HFF-Myc (cell line): ENCODE measurements at regions not wholly inside any gene's neighbourhood (a gene's known extent, or its start where the extent isn't known, plus 50 kb on each side); places are given as distances from the start of the nearest gene placed in this dataset.

ENCODE experiments used
- DNase-seq: peaks from one replicate; pipeline ENCODE4 v3.0.0-alpha.2; 2011; ENCODE audit warnings: low read depth; ENCODE audit errors: extremely low read depth
- H3K4me3 ChIP-seq: replicated peaks from 2 replicates; pipeline ENCODE4 v1.5.1; 2011; ENCODE audit warnings: low read depth, mild to moderate bottlenecking, control low read depth, low read length
- CTCF ChIP-seq: IDR thresholded peaks from 2 replicates; pipeline ENCODE4 v1.5.1; 2012; ENCODE audit warnings: mild to moderate bottlenecking, low read depth, low read length, control low read depth; ENCODE audit errors: missing control alignments

GRCh38 chr1:192081359-192081758 lies 76.9 kb upstream of the RGS18 start:
- TF ChIP-seq CTCF: no peak
- no peak for DNase-seq
- H3K4me3 ChIP-seq: no peak overlapping the region

DNA sequence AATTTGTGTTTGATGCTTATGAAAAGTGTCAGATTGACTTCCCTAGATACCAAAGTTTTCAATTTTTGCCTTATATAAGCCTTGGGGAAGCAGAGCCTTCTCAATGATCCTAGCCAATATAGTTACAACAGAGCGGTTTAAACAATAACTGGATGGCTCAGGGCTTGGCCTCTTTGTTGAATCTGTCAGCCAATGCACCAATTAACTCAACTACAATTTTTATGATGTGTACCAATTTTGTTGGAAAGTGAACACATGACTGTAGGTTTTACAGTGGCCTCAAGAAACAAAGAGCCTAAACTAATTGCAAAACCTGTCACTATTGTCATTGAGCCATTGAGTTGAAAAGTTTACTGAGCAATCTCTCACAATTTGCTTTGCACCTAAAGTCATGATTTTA lies 71.6 kb upstream of the RGS18 start:
- H3K4me3 ChIP-seq: no peak overlapping the region
- no peak for TF ChIP-seq CTCF
- no peak for DNase-seq

GRCh38 chr1:192087334-192087733 lies 70.9 kb upstream of the RGS18 start:
- DNase-seq: no peak
- no peak overlapping the region for H3K4me3 ChIP-seq
- no peak for TF ChIP-seq CTCF

- no peak for TF ChIP-seq CTCF
- DNase-seq: no peak
- H3K4me3 ChIP-seq: no peak overlapping the region
Measured at GRCh38 chr1:192088496-192088895, 69.8 kb upstream of the RGS18 start.

GRCh38 chr1:192098001-192098400 lies 60.3 kb upstream of the RGS18 start:
- no peak overlapping the region for H3K4me3 ChIP-seq
- DNase-seq: no peak
- no peak for TF ChIP-seq CTCF

DNA sequence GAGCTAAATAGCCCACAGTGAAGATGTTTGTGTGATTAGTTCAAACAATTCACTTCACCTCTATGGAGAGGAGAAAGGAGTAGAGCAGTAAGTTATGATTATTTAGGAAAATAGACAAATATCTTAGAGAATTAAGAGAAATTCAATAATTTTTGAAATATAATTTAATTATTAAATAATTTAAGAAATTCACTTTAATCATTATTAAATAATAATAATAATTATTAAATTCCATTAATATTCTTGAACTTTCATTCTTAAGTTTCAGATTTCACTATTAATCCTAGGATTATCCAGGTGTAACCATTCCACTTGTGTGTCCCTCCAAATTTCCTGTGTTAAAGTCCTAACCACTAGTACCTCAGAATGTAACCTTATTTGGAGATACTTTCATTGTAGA lies 58.9 kb upstream of the RGS18 start:
- DNase-seq: no peak
- no peak overlapping the region for H3K4me3 ChIP-seq
- no peak for TF ChIP-seq CTCF

DNA sequence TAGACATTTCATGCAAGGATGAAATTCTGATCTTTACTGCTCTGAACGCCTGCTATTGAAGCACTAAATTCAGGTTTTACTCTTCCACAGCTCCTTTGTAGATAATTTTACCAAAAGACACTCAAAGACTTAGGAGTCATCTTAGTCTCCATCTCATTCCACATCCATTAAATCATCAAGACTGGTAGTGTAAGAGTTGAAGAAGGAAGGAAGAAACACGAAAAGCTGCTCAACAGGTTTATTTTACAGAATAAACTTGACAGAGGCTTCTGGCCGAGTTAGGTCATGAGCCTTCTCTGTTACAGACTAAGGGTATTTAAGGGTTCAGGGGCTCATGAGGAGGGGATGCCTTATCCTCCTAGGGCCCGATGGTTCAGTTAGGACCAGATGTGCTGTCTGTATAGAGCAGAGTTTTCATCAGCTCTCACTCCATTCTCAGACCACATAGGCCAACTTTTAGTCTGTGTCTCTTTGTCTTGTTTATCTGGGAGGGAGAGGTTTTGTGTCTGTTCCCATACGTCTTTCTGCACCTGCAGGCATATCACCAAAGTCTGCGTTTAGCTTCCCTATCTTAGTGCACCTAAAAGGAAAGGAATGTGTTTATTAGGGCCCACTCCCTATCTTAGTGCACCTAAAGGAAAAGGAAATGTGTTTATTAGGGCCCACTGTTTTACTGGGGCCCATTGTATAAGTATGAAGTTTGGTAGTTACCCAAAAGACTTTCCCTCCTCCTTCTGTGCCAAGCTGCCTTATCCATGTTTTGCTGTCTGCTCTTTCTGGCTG lies 57.4 kb upstream of the RGS18 start:
- DNase-seq: no peak
- TF ChIP-seq CTCF: no peak
- H3K4me3 ChIP-seq: no peak overlapping the region
